AG04450 (cell line): ENCODE measurements at regions not wholly inside any gene's neighbourhood (a gene's known extent, or its start where the extent isn't known, plus 50 kb on each side); places are given as distances from the start of the nearest gene placed in this dataset.

Source experiments
- CTCF ChIA-PET: fragments of 300-600, 350-600 bp; formaldehyde crosslinking; extraction: SDS; loops from one replicate; lab custom pipeline; 2022; ENCODE audit warnings: antibody characterized with exemption, inconsistent platforms; lab: Charles Lee
- POLR2A ChIA-PET: fragments of 350-600 bp; formaldehyde crosslinking; extraction: SDS; loops from one replicate; lab custom pipeline; 2021; ENCODE audit warnings: antibody characterized with exemption, inconsistent platforms; lab: Yijun Ruan, JAX
- DNase-seq: peaks from one replicate; pipeline ENCODE4 v3.0.0-alpha.2; 2011; ENCODE audit warnings: low read depth, low spot score
- H3K27ac ChIP-seq: one replicate; pipeline ENCODE4 v1.5.1; 2012; ENCODE audit warnings: low read depth, low read length, control low read depth
- H3K27me3 ChIP-seq: one replicate; pipeline ENCODE4 v1.6.0; 2012; ENCODE audit warnings: low read length; ENCODE audit not compliant: control insufficient read depth, insufficient read depth
- H3K4me3 ChIP-seq: 2 replicates; pipeline ENCODE4 v1.5.1; 2011; ENCODE audit warnings: mild to moderate bottlenecking, low read depth, low read length, control low read depth
- H3K9me3 ChIP-seq: 2 replicates; pipeline ENCODE4 v1.5.1; 2012; ENCODE audit warnings: low read length; ENCODE audit not compliant: control insufficient read depth, insufficient read depth
- CTCF ChIP-seq: IDR thresholded peaks from 2 replicates; pipeline ENCODE4 v1.5.1; 2011; ENCODE audit warnings: low read depth, low read length, control low read depth, inconsistent platforms

DNA sequence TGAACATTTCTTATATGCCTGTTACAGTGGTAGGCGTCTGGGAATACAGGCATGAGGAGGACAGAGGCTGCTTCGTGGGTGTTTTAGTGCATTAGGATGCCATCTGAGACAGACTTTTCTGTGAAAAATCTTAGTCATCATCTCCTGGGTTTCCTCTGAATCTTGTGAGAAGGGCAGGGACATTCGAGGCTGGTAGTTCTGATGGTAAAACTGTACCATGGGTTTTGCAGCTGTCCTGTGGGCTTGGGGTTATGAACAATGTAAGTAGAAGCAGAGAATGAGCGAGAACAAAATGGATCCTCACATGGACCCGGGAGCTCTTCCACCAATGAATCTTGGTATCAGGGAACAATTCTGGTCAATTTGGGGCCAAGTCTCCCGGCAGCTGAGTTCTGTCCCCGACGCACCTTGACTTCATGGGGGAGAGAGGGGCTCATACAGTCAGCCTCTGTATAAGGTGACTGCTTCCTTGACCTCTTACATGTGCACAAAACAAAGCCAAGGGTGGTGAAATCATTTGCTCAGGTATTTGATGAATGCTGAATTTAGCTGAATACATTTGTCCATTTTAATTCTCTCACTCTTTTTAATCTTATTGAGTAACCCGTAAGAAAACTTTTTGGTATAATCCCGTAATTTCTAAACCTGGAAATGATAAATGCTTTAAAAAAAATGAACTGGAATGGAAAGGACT, 63.6 kb upstream of the ERRFI1 start:
- DNase-seq, result no peak
- Histone ChIP-seq H3K27me3 (no peaks in the 10 kb centered on the region), H3K27ac (peak overlapping the region; percentile 88), H3K9me3 (no peaks in the 10 kb centered on the region), H3K4me3 (no peak overlapping the region)
- ChIA-PET POLR2A (interaction anchor here (0.6 to 1.6 kb wide), 2 partner anchors 12 to 61 kb away, joined by 3 to 5 read pairs; no protein-coding TSS in a partner anchor), CTCF (interaction anchor here (0.6 to 1.1 kb wide), 2 partner anchors 59 to 221 kb away, joined by 3 read pairs; no protein-coding TSS in a partner anchor)
- no peak for TF ChIP-seq CTCF

DNA sequence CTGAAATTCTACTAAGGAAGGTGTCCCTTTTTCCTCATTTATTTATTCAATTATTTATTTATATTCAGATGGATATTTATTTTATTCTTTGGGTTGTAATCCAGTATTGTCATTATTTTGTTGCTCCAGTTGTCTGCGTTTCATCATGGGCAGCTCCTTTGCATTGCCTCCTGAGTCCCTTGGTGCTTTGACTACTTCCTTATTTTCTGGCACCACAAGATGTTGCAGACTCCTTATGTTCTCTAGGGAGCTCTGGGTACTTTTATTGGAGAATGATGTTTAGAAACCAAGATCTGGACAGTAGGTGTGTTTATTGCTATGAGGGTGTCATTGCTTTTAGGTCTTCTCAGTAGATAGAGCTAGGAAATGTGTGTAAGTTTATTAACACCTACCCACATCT, 59.9 kb upstream of the ERRFI1 start:
- no peaks in the 10 kb centered on the region for H3K27me3 ChIP-seq
- no peaks in the 10 kb centered on the region for H3K9me3 ChIP-seq
- DNase-seq, result no peak
- ChIA-PET POLR2A (no interaction called here), CTCF (interaction anchor here (1.2 kb wide), 1 partner anchor 70 kb away, joined by 5 read pairs; no protein-coding TSS in a partner anchor)
- no peak overlapping the region for H3K27ac ChIP-seq
- no peak overlapping the region for H3K4me3 ChIP-seq
- no peak for TF ChIP-seq CTCF

DNA sequence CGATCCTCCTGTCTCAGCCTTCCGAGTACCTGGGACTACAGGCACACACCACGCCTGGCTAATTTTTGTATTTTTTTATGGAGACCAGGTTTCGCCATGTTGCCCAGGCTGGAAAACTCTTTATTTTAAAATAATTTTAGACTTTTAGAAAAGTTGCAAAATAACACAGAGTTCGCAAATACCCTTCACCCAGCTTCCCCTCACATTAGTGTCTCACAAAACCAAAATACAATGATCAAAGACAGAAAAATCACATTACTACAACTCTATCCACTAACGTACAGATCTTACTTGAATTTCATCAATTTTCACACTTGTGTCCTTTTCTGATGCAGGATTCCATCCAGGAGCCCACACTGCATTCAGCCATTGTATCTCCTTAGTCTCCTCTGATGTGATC, 58.8 kb upstream of the ERRFI1 start:
- CTCF ChIA-PET, result interaction anchor here (1.2 kb wide), 1 partner anchor 69 kb away, joined by 5 read pairs; no protein-coding TSS in a partner anchor

DNA sequence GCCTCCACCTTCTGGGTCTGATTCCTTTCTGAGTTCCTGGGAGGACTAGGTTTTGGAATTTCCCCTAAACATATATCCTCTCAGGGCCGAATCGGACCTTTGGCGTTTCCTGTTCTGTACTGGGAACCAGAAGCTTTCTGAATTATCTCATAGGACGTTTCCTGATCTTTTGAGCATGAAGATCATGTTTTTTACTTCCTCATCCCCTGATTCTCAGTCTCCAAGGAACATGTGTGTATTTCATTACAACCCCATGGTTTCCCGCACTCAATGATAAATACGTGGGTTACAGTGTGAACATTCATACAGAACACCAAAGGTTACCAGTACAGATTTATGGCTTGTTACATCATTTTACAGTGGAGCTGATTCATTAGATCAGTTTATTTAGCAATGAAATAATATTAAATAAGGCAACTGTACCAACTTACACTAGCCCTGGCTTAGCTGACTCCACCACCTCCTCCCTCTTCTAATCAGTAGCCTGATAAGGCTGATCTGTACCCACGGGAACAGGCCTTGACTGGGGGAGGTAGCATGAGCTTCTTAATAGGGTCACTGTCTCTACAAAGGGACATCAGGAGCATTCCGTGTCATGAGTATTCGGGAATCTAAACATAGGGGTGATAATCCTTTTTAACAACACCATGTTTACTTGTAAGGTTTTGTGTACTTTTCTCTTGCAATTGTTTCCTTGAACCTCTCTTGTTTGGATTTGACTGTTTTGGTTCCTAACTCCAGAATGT, 57.8 kb upstream of the ERRFI1 start:
- CTCF ChIA-PET, result interaction anchor here (0.5 to 1.5 kb wide), 3 partner anchors 53 to 155 kb away, joined by 4 to 6 read pairs (median 5); no protein-coding TSS in a partner anchor
- POLR2A ChIA-PET, result interaction anchor here (0.7 to 1.2 kb wide), 4 partner anchors 23 to 210 kb away, joined by 3 to 8 read pairs (median 4); no protein-coding TSS in a partner anchor
- Histone ChIP-seq H3K9me3 (no peaks in the 10 kb centered on the region), H3K4me3 (no peak overlapping the region), H3K27ac (peak overlapping the region; percentile 81), H3K27me3 (no peaks in the 10 kb centered on the region)
- TF ChIP-seq CTCF, result no peak
- DNase-seq, result no peak

More for the DNA sequence above, 58.8 kb upstream of the ERRFI1 start:
- Histone ChIP-seq H3K9me3 (no peaks in the 10 kb centered on the region), H3K27me3 (no peaks in the 10 kb centered on the region), H3K27ac (no peak overlapping the region), H3K4me3 (no peak overlapping the region)
- POLR2A ChIA-PET, result no interaction called here
- no peak for DNase-seq
- no peak for TF ChIP-seq CTCF
